Hindlimb muscle (tissue), 1 donor: ENCODE measurements at regions not wholly inside any gene's neighbourhood (a gene's known extent, or its start where the extent isn't known, plus 50 kb on each side); places are given as distances from the start of the nearest gene placed in this dataset.

Source experiments
- DNase-seq: peaks from one replicate; pipeline ENCODE4 v3.0.0-alpha.2; 2013

DNA sequence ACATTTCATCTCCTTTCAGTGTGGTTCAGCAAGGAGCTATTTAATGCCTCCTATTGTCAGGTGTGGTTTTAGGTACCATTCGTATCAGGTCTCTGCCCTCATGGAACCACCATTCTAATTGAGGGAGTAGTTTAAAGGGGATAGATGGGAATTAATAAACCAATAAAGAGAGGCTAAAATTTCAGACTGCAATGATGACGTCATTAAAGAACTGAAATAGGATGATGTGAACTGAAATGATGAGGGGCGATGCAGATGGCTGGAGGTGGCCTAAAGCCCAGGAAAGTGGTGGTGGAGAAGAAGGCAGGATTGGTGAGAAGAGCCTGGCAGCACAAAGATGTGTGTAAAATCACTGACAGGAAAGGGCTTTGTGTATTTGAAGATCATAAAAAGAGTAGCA, 148.9 kb upstream of the RBFOX1 start:
- DNase-seq = no peak

DNA sequence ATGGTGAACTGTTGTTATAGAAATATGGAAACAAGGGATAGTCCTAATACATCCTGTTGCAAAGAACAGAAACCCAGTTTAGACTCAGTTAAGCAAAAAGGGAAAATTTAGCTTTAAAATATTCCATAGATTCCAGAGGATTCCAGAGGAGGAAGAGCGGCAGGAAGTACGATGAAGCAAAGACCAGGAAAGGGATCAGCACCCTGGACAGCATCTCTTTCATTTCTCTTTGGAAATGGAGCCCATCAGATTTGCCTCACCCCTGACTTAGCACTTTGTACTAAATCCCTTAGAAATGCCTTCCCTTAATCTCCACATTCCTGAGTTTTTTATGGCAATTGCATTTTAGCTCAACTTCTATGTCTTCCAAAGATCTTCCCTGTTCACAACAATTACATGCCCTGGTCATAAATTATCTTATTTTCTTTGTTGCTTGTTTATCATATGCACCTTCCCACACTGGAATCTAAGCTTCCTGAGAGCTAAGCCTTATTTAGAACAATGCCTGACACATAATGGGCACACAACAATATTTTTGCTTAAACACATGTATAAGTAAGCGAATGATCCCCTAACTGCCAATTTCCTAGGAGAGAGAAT, 150.0 kb upstream of the RBFOX1 start:
- no peak for DNase-seq

DNA sequence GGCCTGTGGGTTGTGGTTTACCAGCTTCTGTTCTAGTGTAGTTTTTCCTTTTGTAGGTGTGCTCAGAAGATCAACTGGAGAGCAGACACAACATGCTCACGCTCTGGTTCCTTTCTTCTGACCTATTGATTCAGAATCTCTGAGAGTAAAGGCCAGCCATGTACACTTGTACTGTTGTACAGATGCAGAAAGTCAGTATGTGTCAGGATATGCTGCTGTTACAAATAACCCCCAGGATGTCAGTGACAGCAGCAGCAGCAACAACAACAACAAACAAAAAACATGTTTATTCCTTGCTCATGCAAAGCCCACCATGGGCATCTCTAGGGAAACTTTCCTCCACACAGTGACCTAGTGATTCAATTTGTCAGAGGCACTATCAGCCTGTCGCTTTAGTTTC, 154.8 kb upstream of the RBFOX1 start:
- DNase-seq = no peak

DNA sequence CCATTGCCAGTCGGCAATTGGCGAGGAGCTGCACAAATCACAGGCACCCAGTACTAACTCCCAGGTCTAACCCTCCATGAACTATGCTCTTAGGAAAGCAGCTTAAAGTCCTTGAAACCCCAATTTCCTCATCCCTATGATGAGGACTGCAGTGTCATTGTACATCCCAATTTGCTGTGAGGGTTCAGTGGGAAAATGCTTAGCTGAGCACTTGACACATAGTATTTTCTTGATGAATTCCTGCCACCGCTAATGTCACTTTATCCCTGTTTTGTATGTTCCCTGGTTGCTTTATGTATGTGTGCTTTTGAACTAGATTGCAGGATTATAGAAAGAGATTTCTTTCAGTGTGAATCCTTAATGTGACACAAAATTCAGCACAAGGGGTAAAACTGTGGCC, 161.5 kb upstream of the RBFOX1 start:
- no peak for DNase-seq

DNA sequence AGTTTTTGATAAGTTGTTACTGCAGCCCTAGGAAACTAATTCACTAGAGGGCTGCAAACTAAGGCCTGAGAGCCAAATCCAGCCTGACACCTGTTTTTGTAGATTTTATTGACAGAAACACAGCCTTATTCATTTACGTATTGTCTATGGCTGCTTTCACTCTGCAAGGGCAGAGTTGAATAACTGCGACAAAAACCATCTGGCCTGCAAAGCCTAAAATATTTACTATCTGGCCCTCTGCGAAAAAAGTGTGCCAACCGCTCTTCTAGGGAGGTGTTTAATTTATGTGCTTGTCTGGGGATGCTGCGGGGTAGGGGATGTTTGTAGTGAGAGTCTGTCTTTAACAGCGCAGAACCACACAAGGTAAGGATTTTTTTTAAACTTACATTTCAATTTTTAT, 165.0 kb upstream of the RBFOX1 start:
- no peak for DNase-seq

DNA sequence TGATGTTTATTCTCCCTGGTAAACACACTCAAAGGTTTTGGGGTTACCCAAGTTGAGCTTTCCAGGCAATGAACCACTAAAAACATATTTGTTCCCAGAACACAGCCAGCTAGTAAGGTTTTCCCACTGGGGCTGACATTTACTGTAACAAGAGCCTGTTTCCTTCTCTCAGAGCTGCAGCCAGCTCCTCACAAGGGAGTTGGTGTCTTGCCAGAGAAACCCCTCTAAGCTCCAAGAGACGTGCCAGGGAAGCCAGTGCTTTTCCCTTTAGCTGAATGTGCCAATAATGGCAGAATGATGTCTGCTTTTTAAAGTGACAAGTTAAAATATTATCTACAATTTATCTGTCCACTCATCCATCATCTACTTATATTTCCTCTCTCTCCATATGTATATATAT, 170.8 kb upstream of the RBFOX1 start:
- DNase-seq = no peak

DNA sequence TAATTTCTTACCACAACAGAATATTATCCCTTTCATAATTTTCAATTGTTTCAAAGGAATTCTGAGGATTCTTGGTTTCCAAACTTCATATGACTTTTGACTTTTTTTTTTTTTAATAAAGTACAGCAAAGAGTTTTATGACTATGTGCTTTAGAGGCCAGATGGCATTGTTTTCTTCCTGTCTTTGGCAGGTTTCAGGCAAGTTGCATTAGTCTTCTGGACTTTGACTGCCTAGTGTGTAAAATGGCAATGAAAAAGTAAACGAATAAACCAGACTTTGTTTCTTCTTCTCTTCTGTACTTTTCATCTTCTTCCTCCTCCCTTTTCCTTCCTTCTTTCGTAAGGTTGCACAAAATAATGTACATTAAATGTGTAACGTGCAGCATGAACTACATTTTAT, 172.6 kb upstream of the RBFOX1 start:
- no peak for DNase-seq

DNA sequence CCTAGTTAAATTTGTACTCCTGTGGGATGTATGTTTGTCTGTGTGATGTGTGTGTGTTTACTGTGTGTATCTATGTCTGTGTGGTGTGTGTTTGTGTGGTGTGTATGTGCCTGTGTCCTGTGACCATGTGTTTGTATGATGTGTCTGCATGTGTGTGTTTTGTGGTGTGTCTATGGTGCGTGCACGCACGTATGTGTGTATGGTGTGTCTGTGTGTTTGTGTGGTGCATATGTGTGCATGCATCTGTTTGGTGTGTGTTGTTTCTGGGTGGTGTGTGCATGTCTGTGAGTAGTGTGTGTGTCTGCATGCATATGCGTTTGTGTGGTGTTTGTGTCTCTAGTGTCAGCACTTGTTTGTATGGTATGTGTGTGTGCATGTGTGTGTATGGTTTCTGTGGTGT, 174.2 kb upstream of the RBFOX1 start:
- no peak for DNase-seq

DNA sequence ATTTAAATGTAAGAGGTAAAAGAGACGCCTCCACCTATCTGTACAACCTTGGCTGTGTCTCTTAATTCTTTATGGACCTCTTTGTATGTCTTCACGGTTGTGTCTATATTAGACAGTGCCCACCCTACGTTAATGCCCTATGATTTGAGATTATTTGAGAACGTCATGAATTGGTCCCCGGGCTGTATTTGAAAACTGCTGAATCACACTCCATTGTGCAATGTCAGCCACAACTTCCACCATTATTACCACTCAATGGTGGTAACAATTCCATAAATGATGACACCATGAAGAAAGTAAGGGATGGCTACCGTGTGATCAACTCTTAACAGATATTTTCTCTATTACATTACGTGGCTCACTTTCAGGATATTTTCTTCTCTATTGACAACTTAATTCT, 182.4 kb upstream of the RBFOX1 start:
- no peak for DNase-seq

DNA sequence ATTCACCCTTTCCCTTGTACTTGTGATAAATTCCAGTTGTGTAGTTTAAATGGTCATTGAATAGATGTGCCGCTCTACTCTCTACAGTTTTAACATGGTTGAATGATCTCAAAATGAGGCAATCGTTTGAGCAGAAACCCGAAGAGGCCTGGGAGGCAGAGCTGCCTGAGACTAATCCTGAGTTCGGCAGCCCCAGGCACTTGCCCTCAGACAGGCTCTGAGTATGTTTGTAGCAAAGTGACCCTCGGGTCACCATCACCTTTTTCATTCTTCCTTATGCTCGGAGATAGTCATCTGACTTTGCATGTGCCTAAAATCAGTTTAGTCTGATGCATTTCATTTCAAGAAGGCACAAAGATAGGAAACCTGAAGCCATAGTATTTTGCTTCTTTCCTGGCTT, 184.0 kb upstream of the RBFOX1 start:
- no peak for DNase-seq

DNA sequence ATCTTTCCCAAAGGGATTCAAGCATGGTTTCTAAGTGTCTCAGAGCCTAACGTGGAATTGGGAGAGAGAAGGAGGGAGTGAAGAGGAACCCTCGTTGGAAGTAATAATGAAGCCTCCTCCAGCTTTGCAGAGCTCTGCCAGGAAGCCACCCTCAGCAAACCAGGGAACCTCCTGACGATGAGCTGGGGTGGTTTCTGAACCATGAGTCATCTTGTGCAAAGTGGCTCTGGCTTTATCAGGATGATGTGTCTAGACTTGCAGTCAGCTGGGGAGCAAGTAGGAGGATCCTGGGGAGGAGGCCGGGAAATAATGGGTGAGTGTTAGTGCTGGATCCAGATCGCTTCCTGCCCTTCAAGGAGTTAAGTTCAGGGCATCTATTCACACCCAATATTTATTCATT, 191.7 kb upstream of the RBFOX1 start:
- no peak for DNase-seq

DNA sequence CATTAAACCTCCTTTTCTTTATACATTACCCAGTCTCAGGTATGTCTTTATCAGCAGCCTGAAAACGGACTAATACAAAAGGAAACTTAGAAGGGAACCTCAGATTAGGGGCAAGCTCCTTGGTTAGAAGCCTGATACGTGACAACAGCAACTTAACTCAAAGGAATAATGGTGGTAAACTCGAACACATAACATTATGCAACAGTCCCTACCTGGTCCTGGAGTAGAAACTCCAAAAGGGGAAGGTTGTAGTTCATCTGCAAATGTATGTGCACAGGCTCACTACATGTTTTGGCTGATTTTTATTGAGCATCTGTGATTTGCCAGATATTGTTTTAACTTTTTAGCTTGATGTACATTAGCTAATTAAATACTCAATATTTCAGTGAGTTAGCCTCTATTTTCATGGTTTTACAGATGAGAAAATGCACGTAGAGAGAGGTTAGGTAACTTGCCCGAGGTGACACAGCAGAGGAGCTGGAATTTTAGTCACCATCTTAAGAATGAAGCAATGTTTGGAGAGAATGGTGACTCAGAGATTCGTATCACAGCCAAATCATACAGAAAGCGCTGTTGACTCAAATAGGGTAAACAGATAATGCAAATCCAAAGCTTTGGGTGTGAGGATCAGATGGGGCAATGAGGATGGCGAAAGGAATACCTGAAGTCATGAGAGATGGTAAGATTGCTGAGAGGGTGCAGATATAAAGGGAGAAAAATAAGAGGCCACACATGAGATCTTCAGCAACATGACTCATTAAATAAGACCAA, 194.9 kb upstream of the RBFOX1 start:
- DNase-seq = no peak

DNA sequence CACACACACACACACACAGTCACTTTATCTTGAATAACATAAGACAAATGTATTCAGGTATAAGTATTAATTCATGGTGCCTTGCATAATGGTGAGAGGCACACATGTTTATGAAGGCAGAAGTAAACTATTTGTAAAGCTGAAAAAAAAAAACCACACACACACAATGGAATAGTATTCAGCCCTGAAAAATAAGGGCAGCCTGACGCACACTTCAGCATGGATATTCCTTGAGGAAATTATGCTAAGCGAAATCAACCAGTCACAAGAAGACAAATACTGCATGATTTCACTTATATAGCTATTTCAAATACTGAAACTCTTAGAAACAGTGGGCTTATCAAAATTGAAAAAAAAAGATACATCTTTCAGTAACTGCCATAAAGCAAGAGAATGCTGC, 200.2 kb upstream of the RBFOX1 start:
- no peak for DNase-seq

DNA sequence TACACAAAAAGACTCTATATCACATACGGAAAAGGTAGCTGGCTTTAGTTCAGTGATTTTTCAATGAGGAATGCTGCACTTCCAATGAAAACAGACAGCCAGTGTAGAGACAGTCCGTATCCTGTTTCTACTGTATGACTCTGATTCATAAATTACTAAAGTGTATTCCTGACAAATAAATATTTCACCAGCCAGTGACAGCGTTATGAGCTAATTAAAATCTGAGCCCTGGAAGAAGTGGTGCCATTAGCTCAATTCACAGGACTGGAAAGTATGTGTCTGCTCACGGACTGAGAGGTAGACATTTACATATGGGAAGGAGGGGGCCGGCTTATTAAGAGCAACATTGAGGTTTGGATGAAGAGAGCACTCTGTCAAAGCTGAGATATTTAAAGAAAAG, 207.9 kb upstream of the RBFOX1 start:
- DNase-seq = no peak

DNA sequence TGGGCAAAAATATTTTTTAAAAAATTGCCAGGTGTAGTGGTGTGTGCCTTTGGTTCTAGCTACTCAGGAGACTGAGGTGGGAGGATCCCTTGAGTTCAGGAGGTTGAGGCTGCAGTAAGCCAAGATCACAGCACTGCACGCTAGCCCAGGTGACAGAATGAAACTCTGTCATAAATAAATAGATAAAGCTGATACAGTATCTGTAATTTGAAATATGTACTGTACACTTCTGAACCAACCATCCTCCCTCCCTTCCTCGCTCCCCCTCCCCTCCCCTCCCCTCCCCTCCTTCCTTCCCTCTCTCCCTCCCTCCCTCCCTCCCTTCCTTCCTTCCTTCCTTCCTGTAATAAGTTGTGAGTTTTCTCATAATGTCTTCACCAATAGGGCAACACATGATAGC, 208.4 kb upstream of the RBFOX1 start:
- no peak for DNase-seq

DNA sequence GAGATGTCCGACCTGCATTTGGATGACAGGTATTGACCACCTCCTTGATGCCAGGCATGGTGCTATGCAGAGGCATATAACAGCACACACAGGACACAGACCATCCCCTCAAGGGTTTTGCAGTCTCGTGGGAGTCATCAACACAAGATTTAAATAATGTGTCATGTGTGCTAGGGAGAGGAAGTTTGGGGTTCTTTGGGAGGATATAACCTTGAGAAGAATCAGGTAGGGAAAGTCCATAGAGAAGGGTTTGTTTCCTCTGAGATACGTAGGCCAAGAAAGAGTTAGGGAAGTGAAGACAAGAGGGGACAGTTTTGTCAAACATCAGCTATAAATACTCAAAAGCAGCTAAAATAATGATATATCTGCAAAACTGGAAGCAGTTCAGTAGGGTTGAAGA, 215.9 kb upstream of the RBFOX1 start:
- no peak for DNase-seq

DNA sequence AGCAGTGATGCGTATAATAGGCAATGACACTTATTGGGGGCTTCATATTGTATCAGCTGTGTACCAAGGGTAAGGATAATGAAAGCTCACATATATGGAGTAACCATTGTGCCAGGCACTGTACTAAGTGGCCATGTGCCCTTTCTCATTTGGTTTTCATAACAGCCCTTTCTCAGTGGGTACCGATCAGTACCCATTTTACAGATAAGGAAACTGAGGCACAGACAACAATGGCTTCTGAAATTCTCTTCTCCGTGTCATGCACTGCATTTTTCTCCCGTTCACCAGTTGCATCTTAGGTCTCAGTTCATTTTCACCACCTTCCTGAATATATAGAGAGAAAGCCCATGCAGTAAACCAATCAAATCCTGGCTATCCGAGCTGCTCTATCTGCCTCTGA, 216.7 kb upstream of the RBFOX1 start:
- DNase-seq = no peak

DNA sequence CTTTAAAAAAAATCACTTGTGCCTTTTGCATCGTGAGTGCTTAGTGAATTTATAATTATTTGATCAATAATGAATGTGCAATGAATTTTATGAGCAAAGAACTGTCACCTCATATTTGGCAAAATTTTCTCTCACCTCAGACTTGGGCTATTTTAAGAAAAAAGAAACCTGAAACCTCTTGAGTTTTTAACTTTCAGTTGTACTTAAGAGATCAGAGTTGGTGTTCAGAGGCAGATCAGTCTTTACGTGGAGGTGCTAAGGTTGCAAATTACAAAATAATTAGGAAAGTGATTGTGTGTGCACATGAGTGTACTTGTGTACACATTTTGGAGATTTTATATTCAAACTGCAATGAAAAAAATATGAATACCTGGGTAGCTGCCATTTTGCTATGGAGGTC, 218.7 kb upstream of the RBFOX1 start:
- DNase-seq = no peak

DNA sequence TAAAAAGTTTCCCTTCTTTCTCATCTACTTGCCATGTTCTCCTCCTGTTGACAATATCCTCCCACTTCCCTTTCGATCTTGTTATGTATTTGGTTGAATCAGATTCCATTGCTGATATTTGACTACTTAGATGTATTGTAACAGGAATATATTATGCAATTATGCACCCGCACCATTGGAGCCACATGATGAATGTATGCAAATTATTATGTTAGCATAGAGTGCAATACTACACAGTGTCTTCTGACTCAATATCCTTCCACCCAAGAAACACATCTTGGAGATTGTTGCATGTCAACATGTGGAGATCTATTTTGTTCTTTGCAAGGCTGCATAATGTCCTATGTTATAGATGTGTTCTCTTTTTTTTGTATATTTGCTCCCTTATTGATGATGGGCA, 219.2 kb upstream of the RBFOX1 start:
- DNase-seq = no peak

DNA sequence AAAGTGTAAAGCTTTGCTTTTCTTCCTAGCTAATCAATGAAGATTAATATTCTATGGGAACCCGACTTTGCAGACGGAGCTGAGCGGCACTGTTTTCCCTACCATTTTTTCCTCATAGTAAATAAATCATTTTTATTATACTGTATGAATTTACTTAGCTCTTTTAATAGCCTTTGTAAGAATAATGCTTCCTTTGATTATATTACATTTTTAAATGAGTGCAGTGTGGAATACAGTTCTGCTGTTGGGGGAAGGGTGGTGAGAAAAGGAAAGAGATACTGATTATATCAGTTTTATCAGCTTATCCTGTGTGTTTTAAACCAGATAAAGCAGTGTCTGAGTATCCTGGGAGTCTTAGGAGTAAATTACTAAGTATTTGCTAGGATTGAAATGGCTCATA, 221.4 kb upstream of the RBFOX1 start:
- DNase-seq = no peak

DNA sequence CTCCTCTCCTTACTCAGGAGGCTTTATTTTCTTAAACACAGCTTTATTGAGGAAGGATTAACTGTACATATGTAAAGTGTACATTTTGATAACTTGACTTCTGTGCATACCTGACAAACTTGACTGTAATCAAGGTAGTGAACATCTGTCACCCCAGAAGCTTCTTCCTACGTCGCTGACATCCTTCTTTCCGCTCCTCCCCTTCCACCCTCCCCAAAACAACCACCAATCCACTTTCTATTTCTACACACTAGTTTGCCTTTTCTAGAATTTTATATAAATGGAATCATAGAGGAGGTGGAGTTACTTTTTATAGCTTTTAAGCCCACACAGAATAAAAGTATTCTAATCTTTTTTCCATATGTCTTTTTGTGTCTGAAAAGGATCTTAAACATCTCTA, 225.2 kb upstream of the RBFOX1 start:
- no peak for DNase-seq

DNA sequence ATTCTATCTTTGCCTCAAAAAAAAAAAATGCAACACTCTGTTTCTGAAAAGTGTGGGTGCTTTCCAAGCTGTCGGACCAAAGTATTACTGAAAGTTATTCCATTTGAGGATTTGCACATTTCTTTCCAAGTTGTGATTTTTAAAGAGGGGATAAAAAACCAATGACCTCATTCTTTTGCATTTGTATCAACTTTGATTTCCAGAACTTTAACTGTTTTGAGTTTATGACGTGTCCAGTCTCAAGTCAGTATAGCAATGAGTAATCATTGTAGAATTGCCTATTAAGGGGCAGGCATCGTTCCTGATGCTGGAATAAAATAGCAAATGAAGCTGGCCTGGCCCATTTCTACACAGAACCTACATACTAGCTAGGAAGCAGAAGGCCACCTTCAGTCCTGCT, 229.6 kb upstream of the RBFOX1 start:
- no peak for DNase-seq

DNA sequence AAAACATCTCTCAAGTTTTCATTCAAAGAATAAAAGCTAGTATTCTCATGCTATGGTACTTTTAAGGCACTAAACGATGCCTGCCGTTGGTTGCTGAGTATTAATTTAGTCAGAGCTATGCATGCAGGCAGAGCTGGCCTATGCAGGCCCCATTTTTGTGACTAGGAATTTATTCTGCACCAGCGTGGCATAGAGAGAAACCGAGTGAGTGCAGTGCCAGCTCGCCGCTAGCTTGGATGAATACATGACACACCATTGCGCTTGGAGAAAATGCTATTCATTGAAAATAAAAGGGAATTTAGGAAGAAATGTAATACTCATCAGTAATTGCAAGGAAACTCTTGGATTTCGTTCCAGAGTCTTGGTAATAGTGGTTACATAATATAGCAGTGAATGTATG, 231.6 kb upstream of the RBFOX1 start:
- no peak for DNase-seq

DNA sequence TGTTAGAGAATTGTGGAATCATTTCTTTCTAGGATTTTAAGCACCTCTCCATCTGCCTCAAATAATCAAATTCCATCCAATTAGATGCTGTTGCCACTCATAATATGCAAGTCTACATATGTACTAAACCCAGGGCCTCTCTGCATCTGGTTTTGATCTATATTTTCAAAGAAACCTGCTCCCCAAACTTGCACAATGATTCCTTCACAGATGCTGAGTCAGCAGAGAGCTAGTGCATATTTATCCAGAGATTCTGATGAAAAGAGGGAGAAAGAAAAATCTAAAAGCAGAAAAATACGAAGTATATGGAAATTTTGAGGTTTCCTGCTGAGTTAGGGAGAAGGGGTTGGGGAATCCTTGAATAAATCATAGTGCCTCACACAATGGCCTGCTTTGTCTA, 235.1 kb upstream of the RBFOX1 start:
- DNase-seq = no peak

DNA sequence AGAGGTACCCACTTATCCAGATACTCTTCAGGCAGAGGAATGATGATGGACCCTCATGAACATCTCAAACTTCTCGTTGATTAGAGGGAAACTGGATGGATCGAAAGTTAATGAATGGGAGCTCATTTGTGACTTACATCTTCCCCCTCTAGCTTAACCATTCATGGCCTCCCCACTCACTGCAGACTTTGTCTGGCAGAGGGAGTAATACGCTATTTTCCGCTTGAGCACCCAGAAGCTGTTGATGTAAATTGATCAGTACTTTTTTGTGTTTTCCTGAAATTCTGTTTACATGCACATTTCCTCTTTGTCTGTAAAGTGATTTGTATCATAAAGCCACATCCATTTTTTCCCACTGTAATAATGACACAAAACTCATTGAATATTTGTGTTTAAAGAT, 239.1 kb upstream of the RBFOX1 start:
- DNase-seq = no peak
